ENCODE measurements at regions not wholly inside any gene's neighbourhood (a gene's known extent, or its start where the extent isn't known, plus 50 kb on each side); places are given as distances from the start of the nearest gene placed in this dataset.

GRCh38 chr7:121505021-121505420, 108.9 kb upstream of the FAM3C start:
- Histone ChIP-seq H3K27me3 (ENCODE audit: insufficient read depth, poor library complexity, severe bottlenecking) (no peaks in the 10 kb centered on the region), H3K4me3 (replicated peaks; ENCODE audit: insufficient read depth, low read length) (no peak overlapping the region), H3K27ac (replicated peaks) (no peak overlapping the region)
- TF ChIP-seq SPI1 (IDR thresholded peaks at IDR 0.05; ENCODE audit: borderline replicate concordance, low read depth) = no peak
- no peak for TF ChIP-seq CTCF (IDR thresholded peaks at IDR 0.05; ENCODE audit: insufficient read depth, low read length)
- no peak for TF ChIP-seq GABPA (IDR thresholded peaks at IDR 0.05; ENCODE audit: low read depth)
- TF ChIP-seq POLR2AphosphoS5 (IDR thresholded peaks at IDR 0.05; ENCODE audit: low read depth) = no peak
- TF ChIP-seq REST (IDR thresholded peaks at IDR 0.05; ENCODE audit: insufficient replicate concordance, low read depth) = no peak
- DNase-seq (ENCODE audit: low read depth in 1 of 2, low spot score in 1 of 2) = no peak

- H3K4me3 ChIP-seq (replicated peaks; ENCODE audit: insufficient read depth, low read length) = no peak overlapping the region
- H3K27ac ChIP-seq (replicated peaks) = no peak overlapping the region
- TF ChIP-seq GABPA (IDR thresholded peaks at IDR 0.05; ENCODE audit: low read depth) = no peak
- TF ChIP-seq REST (IDR thresholded peaks at IDR 0.05; ENCODE audit: insufficient replicate concordance, low read depth) = no peak
- TF ChIP-seq POLR2AphosphoS5 (IDR thresholded peaks at IDR 0.05; ENCODE audit: low read depth) = no peak
- no peaks in the 10 kb centered on the region for H3K27me3 ChIP-seq (ENCODE audit: insufficient read depth, poor library complexity, severe bottlenecking)
- DNase-seq (ENCODE audit: low read depth in 1 of 2, low spot score in 1 of 2) = no peak
These were observed 108.4 kb upstream of the FAM3C start for GRCh38 chr7:121504482-121504881.

GRCh38 chr7:121503730-121504129, 107.6 kb upstream of the FAM3C start:
- Histone ChIP-seq H3K27me3 (ENCODE audit: insufficient read depth, poor library complexity, severe bottlenecking) (no peaks in the 10 kb centered on the region), H3K4me3 (replicated peaks; ENCODE audit: insufficient read depth, low read length) (no peak overlapping the region), H3K27ac (replicated peaks) (no peak overlapping the region)
- DNase-seq (ENCODE audit: low read depth in 1 of 2, low spot score in 1 of 2) = no peak
- TF ChIP-seq SPI1 (IDR thresholded peaks at IDR 0.05; ENCODE audit: borderline replicate concordance, low read depth) (no peak), REST (IDR thresholded peaks at IDR 0.05; ENCODE audit: insufficient replicate concordance, low read depth) (no peak), GABPA (IDR thresholded peaks at IDR 0.05; ENCODE audit: low read depth) (no peak), CTCF (IDR thresholded peaks at IDR 0.05; ENCODE audit: insufficient read depth, low read length) (no peak)

GRCh38 chr7:121503039-121503438, 106.9 kb upstream of the FAM3C start:
- H3K27me3 ChIP-seq (ENCODE audit: insufficient read depth, poor library complexity, severe bottlenecking) = no peaks in the 10 kb centered on the region
- no peak overlapping the region for H3K4me3 ChIP-seq (replicated peaks; ENCODE audit: insufficient read depth, low read length)
- H3K27ac ChIP-seq (replicated peaks) = no peak overlapping the region
- no peak for TF ChIP-seq REST (IDR thresholded peaks at IDR 0.05; ENCODE audit: insufficient replicate concordance, low read depth)
- no peak for TF ChIP-seq POLR2AphosphoS5 (IDR thresholded peaks at IDR 0.05; ENCODE audit: low read depth)
- TF ChIP-seq GABPA (IDR thresholded peaks at IDR 0.05; ENCODE audit: low read depth) = no peak
- TF ChIP-seq SPI1 (IDR thresholded peaks at IDR 0.05; ENCODE audit: borderline replicate concordance, low read depth) = no peak
- TF ChIP-seq CTCF (IDR thresholded peaks at IDR 0.05; ENCODE audit: insufficient read depth, low read length) = no peak
- DNase-seq (ENCODE audit: low read depth in 1 of 2, low spot score in 1 of 2) = no peak
